ENCODE measurements at regions not wholly inside any gene's neighbourhood (a gene's known extent, or its start where the extent isn't known, plus 50 kb on each side); places are given as distances from the start of the nearest gene placed in this dataset.

GRCh38 chr4:65071564-65071963 is 598.7 kb downstream of the EPHA5 start:
- Histone ChIP-seq H3K9ac (ENCODE audit: low read length) (no peak overlapping the region), H3K4me3 (ENCODE audit: control extremely low read depth in 1 of 5, extremely low read depth in 1 of 5, insufficient read depth in 1 of 5, low read depth in 2 of 5, low read length in 4 of 5) (no peak overlapping the region), H3K4me2 (replicated peaks; ENCODE audit: low read depth, low read length, poor library complexity, severe bottlenecking) (no peak overlapping the region), H3K36me3 (replicated peaks in 1 of 2; ENCODE audit: control extremely low read depth in 1 of 2, control insufficient read depth in 1 of 2, extremely low read depth in 1 of 2, insufficient read depth in 2 of 2, low read length in 1 of 2) (no peaks in the 10 kb centered on the region), H3K27me3 (replicated peaks in 1 of 4; ENCODE audit: control extremely low read depth in 1 of 4, control insufficient read depth in 3 of 4, insufficient read depth in 4 of 4, low read length in 3 of 4) (no peaks in the 10 kb centered on the region), H4K20me1 (ENCODE audit: control insufficient read depth, insufficient read depth, low read length, poor library complexity, severe bottlenecking) (no peaks in the 10 kb centered on the region), H3K27ac (ENCODE audit: low read length in 2 of 2) (no peak overlapping the region), H3K4me1 (ENCODE audit: control insufficient read depth in 2 of 2, insufficient read depth in 2 of 2, low read length in 2 of 2) (no peaks in the 10 kb centered on the region), H3K9me3 (ENCODE audit: control extremely low read depth in 1 of 3, control insufficient read depth in 2 of 3, insufficient read depth in 1 of 3, low read length in 2 of 3) (peaks cover 0 to 8% (median 0%) of the 10 kb centered on the region in 3 donors), H2AFZ (ENCODE audit: insufficient read depth, low read depth, low read length, poor library complexity, severe bottlenecking) (no peak overlapping the region), H3K79me2 (ENCODE audit: control insufficient read depth, insufficient read depth, low read length) (no peaks in the 10 kb centered on the region)
- intact Hi-C loops (cut with micrococcal nuclease) = no loop called here
- no peak overlapping the region for H3K4me3 Mint-ChIP-seq
- no peak for ATAC-seq (ENCODE audit: low read depth)
- no peaks in the 10 kb centered on the region for H3K4me1 Mint-ChIP-seq
- no peak for DNase-seq
- no peak overlapping the region for H3K27ac Mint-ChIP-seq
- CTCF ChIA-PET = no interaction called here
- no peaks in the 10 kb centered on the region for H3K9me3 Mint-ChIP-seq (ENCODE audit: insufficient read depth)
- no peaks in the 10 kb centered on the region for H3K27me3 Mint-ChIP-seq
- TF ChIP-seq, protein P1, sequence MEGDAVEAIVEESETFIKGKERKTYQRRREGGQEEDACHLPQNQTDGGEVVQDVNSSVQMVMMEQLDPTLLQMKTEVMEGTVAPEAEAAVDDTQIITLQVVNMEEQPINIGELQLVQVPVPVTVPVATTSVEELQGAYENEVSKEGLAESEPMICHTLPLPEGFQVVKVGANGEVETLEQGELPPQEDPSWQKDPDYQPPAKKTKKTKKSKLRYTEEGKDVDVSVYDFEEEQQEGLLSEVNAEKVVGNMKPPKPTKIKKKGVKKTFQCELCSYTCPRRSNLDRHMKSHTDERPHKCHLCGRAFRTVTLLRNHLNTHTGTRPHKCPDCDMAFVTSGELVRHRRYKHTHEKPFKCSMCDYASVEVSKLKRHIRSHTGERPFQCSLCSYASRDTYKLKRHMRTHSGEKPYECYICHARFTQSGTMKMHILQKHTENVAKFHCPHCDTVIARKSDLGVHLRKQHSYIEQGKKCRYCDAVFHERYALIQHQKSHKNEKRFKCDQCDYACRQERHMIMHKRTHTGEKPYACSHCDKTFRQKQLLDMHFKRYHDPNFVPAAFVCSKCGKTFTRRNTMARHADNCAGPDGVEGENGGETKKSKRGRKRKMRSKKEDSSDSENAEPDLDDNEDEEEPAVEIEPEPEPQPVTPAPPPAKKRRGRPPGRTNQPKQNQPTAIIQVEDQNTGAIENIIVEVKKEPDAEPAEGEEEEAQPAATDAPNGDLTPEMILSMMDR (IDR thresholded peaks at IDR 0.05) = no peak
- TF ChIP-seq EZH2 (IDR thresholded peaks at IDR 0.05; ENCODE audit: borderline replicate concordance, insufficient read depth, low read depth, low read length, poor library complexity, severe bottlenecking) = no peak
- WGBS (ENCODE audit: insufficient coverage) = no CpG with 5 or more reads among the region's 1 CpG
- POLR2A ChIA-PET = no interaction called here

- H3K9ac ChIP-seq (ENCODE audit: low read length) = no peak overlapping the region
- H3K79me2 ChIP-seq (ENCODE audit: control insufficient read depth, insufficient read depth, low read length) = no peaks in the 10 kb centered on the region
- no peaks in the 10 kb centered on the region for H3K36me3 ChIP-seq (replicated peaks in 1 of 2; ENCODE audit: control extremely low read depth in 1 of 2, control insufficient read depth in 1 of 2, extremely low read depth in 1 of 2, insufficient read depth in 2 of 2, low read length in 1 of 2)
- H3K27ac ChIP-seq (ENCODE audit: low read length in 2 of 2) = no peak overlapping the region
- ChIA-PET CTCF (no interaction called here), POLR2A (no interaction called here)
- H3K9me3 ChIP-seq (ENCODE audit: control extremely low read depth in 1 of 3, control insufficient read depth in 2 of 3, insufficient read depth in 1 of 3, low read length in 2 of 3) = peaks cover 0 to 5% (median 0%) of the 10 kb centered on the region in 3 donors
- DNase-seq (no peak), ATAC-seq (ENCODE audit: low read depth) (no peak)
- no peaks in the 10 kb centered on the region for H3K9me3 Mint-ChIP-seq (ENCODE audit: insufficient read depth)
- no peaks in the 10 kb centered on the region for H3K27me3 Mint-ChIP-seq
- no peak overlapping the region for H3K4me2 ChIP-seq (replicated peaks; ENCODE audit: low read depth, low read length, poor library complexity, severe bottlenecking)
- intact Hi-C loops (cut with micrococcal nuclease) = no loop called here
- no peaks in the 10 kb centered on the region for H3K4me1 Mint-ChIP-seq
- H2AFZ ChIP-seq (ENCODE audit: insufficient read depth, low read depth, low read length, poor library complexity, severe bottlenecking) = no peak overlapping the region
- H3K27ac Mint-ChIP-seq = no peak overlapping the region
- H3K4me1 ChIP-seq (ENCODE audit: control insufficient read depth in 2 of 2, insufficient read depth in 2 of 2, low read length in 2 of 2) = no peaks in the 10 kb centered on the region
- no peaks in the 10 kb centered on the region for H4K20me1 ChIP-seq (ENCODE audit: control insufficient read depth, insufficient read depth, low read length, poor library complexity, severe bottlenecking)
- WGBS (ENCODE audit: insufficient coverage) = 78% methylated on average over 6 of the region's 6 CpGs
- H3K4me3 Mint-ChIP-seq = no peak overlapping the region
- no peak overlapping the region for H3K4me3 ChIP-seq (ENCODE audit: control extremely low read depth in 1 of 5, extremely low read depth in 1 of 5, insufficient read depth in 1 of 5, low read depth in 2 of 5, low read length in 4 of 5)
- TF ChIP-seq, protein P1 (IDR thresholded peaks at IDR 0.05) = no peak
- no peak for TF ChIP-seq EZH2 (IDR thresholded peaks at IDR 0.05; ENCODE audit: borderline replicate concordance, insufficient read depth, low read depth, low read length, poor library complexity, severe bottlenecking)
- no peaks in the 10 kb centered on the region for H3K27me3 ChIP-seq (replicated peaks in 1 of 4; ENCODE audit: control extremely low read depth in 1 of 4, control insufficient read depth in 3 of 4, insufficient read depth in 4 of 4, low read length in 3 of 4)
Measured at GRCh38 chr4:65069177-65069576, 601.1 kb downstream of the EPHA5 start.

Data from B cell (primary cell).